ENCODE measurements at regions not wholly inside any gene's neighbourhood (a gene's known extent, or its start where the extent isn't known, plus 50 kb on each side); places are given as distances from the start of the nearest gene placed in this dataset.

- no peak for TF ChIP-seq FOXA1 (IDR thresholded peaks at IDR 0.05)
- no peak for TF ChIP-seq CTCF (IDR thresholded peaks at IDR 0.05; ENCODE audit: low read depth, low read length, missing input control)
- TF ChIP-seq ZBTB33 (IDR thresholded peaks at IDR 0.05) = no peak
- no peak for TF ChIP-seq MAX (IDR thresholded peaks at IDR 0.05)
- no peak for TF ChIP-seq REST (IDR thresholded peaks at IDR 0.05)
- no peak for TF ChIP-seq RAD21 (IDR thresholded peaks at IDR 0.05)
- no peak for TF ChIP-seq GABPA (IDR thresholded peaks at IDR 0.05 in 1 of 2, conservative IDR thresholded peaks at IDR 0.05 in 1 of 2)
These were observed 193.5 kb upstream of the NBEA start for GRCh38 chr13:34748596-34748995.

Data from liver (tissue), 3 donors.